ENCODE measurements at regions not wholly inside any gene's neighbourhood (a gene's known extent, or its start where the extent isn't known, plus 50 kb on each side); places are given as distances from the start of the nearest gene placed in this dataset.

DNA sequence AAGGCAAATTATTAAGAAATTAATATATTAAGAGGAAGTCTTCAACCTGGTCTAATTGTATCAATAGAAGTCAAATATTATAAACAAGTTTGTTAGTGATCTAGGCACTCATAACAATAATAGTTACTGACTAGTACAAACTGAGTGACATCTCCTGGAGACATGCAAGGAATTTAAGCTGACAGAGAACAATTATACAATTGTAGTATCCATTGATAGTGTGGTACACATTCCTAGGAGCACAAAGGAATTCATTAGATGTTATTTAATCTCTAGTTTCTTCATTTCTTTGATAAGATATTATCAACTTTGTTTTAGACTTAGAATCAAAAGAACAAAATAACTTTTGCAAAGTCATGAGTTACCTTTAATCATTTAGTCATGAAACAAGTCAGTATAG, 1048.6 kb downstream of the PCDH7 start:
- TF ChIP-seq EZH2phosphoT487 (IDR thresholded peaks at IDR 0.05) (no peak), EZH2 (IDR thresholded peaks at IDR 0.05) (no peak)

Measured in neural progenitor cell (in vitro differentiated cells).